AG10803 (cell line): ENCODE measurements at regions not wholly inside any gene's neighbourhood (a gene's known extent, or its start where the extent isn't known, plus 50 kb on each side); places are given as distances from the start of the nearest gene placed in this dataset.
A peak's percentile ranks its signal among the peaks of the same experiment; 100 is the strongest.

Experiments
- DNase-seq: peaks from one replicate; pipeline ENCODE4 v3.0.0; 2010; ENCODE audit warnings: low read depth
- H3K4me3 ChIP-seq: 2 replicates; pipeline ENCODE4 v1.5.1; 2011; ENCODE audit warnings: mild to moderate bottlenecking, low read length, control low read depth
- TF ChIP-seq, protein P1 (sequence below): conservative IDR thresholded peaks from 2 replicates; pipeline ENCODE4 v1.5.1; 2011; ENCODE audit warnings: mild to moderate bottlenecking, low read length, control low read depth, inconsistent platforms

DNA sequence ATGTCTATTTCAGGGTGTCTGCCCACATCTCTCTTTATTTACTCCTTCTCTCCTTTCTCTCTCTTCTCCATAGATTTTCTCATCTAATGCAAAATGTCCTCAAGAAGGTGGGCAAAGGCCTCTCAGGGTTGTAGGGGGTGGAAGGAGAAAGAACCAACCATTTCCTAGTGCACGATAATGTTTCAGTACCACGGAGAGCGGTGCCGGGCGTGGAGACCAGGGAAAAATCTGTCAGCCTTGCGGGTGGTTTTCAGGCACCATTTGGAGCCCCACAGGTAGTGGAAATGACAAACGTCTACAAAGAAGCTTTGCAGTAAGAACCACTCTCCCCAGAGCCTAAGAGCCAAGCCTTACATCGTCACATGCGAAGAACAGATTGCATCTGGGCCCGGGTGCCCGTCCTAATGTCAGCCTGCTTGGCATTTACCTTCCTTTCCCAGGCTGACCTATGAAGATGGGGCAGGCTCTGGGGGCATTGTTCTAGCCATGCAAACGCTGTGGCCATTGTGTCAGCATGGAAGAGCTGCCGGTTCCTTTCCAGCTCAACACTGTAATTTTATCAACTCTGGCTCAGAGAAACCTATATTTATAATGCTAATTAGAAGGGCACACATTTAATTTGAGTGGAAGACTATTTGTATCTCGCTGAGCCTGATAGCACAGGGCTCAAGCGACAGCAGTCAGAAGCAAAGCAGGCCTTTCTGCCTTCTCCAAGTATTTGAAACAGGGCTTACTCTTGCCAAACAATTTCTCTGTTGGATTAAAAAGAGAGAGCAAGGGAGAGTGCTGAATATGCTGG lies 430.1 kb upstream of the WWC1 start:
- no peak overlapping the region for H3K4me3 ChIP-seq
- TF ChIP-seq, protein P1, sequence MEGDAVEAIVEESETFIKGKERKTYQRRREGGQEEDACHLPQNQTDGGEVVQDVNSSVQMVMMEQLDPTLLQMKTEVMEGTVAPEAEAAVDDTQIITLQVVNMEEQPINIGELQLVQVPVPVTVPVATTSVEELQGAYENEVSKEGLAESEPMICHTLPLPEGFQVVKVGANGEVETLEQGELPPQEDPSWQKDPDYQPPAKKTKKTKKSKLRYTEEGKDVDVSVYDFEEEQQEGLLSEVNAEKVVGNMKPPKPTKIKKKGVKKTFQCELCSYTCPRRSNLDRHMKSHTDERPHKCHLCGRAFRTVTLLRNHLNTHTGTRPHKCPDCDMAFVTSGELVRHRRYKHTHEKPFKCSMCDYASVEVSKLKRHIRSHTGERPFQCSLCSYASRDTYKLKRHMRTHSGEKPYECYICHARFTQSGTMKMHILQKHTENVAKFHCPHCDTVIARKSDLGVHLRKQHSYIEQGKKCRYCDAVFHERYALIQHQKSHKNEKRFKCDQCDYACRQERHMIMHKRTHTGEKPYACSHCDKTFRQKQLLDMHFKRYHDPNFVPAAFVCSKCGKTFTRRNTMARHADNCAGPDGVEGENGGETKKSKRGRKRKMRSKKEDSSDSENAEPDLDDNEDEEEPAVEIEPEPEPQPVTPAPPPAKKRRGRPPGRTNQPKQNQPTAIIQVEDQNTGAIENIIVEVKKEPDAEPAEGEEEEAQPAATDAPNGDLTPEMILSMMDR, result no peak
- DNase-seq, result no peak

DNA sequence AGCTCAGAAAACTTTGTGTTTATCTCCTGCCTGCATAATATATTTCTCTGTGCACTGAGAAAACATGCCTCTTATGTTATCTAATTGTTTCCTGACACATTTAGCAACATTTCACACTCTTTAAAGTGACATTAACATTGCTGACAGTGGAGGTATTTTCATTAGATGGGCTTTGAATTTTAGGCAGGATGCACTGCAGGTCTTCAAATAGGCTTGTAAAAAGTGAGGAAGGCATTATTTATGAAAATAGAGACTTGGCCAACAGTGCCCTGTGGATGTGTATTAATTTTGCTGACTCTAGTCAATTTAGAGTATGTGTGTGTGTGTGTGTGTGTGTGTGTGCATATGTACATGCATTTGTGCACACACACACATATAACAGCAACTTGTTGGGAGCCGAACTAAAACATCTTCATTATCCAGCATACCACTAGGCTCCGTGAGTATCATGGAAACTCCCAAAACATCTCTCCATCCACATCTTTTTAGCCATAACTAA lies 429.5 kb upstream of the WWC1 start:
- TF ChIP-seq, protein P1, result no peak
- H3K4me3 ChIP-seq, result no peak overlapping the region
- DNase-seq, result no peak

DNA sequence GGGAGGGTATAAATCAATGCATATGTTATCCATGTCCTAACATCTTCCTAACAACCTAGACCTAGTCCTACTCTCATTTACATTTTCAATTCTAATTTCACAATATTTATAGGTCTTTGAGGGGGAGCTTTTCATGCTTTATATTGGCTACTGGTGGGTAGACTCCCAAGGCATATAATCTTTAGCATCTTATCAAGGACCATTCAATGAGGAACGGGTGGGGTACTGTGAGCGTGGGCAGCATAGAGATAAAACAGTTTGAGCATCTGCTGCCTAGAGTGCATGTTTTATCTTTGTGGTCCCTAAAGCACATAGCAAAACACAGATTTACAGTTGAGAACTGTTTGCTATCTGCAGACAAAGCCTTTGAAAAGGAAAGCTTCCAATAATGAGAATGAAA lies 427.6 kb upstream of the WWC1 start:
- no peak for DNase-seq
- H3K4me3 ChIP-seq, result no peak overlapping the region
- TF ChIP-seq, protein P1, result no peak

DNA sequence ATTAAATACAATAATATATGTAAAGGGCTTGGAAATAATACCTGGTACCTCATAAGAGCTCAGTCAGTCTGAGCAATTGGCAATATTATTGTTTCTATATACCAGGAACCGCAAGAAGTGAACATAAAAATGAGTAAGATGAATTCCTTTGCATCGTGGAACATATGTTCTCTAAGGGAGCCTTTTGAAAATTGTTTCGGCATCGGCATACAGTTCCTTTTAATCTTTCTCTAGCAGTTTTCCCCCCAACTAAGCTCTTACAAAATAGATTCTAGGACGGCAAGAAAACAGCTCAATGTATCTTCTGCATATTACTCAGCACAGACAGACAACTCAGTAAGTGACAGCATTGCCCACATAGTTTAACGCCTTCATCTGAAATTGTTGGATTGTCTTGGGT lies 426.6 kb upstream of the WWC1 start:
- TF ChIP-seq, protein P1, result no peak
- no peak overlapping the region for H3K4me3 ChIP-seq
- no peak for DNase-seq

DNA sequence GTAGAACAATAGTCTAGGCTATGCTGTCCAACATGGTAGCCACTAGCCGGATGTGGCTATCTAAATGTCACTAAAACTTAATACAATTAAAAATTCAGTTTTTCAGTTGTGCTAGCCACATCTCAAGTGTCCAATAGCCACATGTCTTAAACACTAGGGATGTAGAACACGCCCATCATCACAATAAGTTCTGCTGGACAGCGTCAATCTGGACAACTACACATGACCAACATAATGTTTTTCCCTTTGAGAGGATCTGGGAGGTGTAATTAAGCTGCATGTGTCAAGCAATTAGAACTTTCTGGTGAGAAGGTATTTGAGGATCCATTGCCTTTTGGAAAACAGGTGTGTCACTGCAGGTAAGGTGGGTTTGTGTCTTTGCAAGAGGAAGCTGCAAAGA lies 424.6 kb upstream of the WWC1 start:
- no peak for DNase-seq
- TF ChIP-seq, protein P1, result no peak
- H3K4me3 ChIP-seq, result no peak overlapping the region

DNA sequence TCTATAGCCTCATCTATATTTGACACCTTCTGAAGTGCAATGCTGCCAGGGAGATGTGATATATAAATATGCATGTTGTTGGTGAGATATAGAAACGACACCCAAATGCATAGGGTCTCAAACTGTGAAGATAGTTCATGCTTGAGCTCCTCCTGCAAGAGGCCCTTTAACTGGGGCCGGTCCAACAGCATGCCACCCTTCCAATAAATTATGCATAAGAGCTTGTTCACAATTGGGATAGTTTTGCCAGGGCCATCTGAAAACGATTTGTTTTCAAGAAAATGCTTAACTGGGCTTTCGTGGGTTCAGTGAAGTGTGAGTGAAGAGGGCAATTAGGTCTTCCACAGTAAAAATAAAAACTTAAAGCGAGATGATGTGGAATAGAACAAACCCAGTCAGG lies 424.2 kb upstream of the WWC1 start:
- TF ChIP-seq, protein P1, result no peak
- peak; percentile 34 for DNase-seq
- no peak overlapping the region for H3K4me3 ChIP-seq

DNA sequence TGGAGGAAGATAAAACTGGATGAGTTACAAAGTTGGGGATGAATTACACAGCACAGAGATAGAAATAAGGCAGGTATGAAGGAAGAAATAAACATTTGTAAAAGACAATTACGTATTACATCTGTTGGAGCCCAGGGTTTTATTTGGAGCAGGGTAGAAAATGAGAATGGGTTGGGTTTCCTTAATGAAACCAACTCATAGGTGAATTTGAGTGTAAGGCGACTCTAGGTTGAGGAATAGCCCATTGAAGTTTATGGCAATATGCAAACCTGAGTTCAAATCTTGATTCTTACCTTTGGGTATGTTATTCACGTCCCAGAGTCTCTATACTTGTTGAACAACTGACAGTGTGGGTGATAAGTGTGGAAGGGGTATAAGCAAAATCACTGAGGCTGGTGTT lies 422.3 kb upstream of the WWC1 start:
- DNase-seq, result no peak
- H3K4me3 ChIP-seq, result no peak overlapping the region
- TF ChIP-seq, protein P1, result no peak
